ENCODE measurements at regions not wholly inside any gene's neighbourhood (a gene's known extent, or its start where the extent isn't known, plus 50 kb on each side); places are given as distances from the start of the nearest gene placed in this dataset.

- Histone ChIP-seq H3K4me1 (ENCODE audit: insufficient read depth, low read length) (no peaks in the 10 kb centered on the region), H2AFZ (ENCODE audit: low read length) (no peak overlapping the region), H3K4me3 (ENCODE audit: low read length) (no peak overlapping the region), H3F3A (ENCODE audit: low read length, unreplicated experiment) (no peaks in the 10 kb centered on the region), H3K9me2 (replicated peaks; ENCODE audit: low read length) (no peaks in the 10 kb centered on the region), H3K9ac (ENCODE audit: low read length) (no peak overlapping the region), H3K27ac (ENCODE audit: low read length) (no peak overlapping the region), H4K20me1 (ENCODE audit: low read length) (no peaks in the 10 kb centered on the region), H3K9me3 (ENCODE audit: low read length) (no peaks in the 10 kb centered on the region), H3K79me2 (ENCODE audit: low read length) (no peaks in the 10 kb centered on the region), H3K36me3 (ENCODE audit: low read depth, low read length) (no peaks in the 10 kb centered on the region), H3K27me3 (ENCODE audit: low read length) (no peaks in the 10 kb centered on the region), H3K4me2 (ENCODE audit: low read length) (no peak overlapping the region)
- intact Hi-C loops (cut with micrococcal nuclease), result no loop called here
- no TSS peak for BruUV-seq (replicated peaks)
- ATAC-seq, result no peak
- DNase-seq, result no peak
- ChIA-PET POLR2A (ENCODE audit: unreplicated experiment) (no interaction called here), CTCF (no interaction called here)
- TF ChIP-seq EZH2phosphoT487 (IDR thresholded peaks at IDR 0.05; ENCODE audit: borderline replicate concordance, low read length) (no peak), EZH2 (IDR thresholded peaks at IDR 0.05; ENCODE audit: low read length, unreplicated experiment) (no peak), CTCF (conservative IDR thresholded peaks at IDR 0.05; ENCODE audit: low read depth, low read length) (no peak)
These were observed 418.7 kb upstream of the DYNLRB2 start for GRCh38 chr16:80122115-80122514.

GRCh38 chr16:80121522-80121909 is 419.3 kb upstream of the DYNLRB2 start:
- H3K4me2 ChIP-seq (ENCODE audit: low read length), result no peak overlapping the region
- intact Hi-C loops (cut with micrococcal nuclease), result no loop called here
- CTCF ChIA-PET, result no interaction called here

More at GRCh38 chr16:80121522-80121909, 419.3 kb upstream of the DYNLRB2 start:
- H3F3A ChIP-seq (ENCODE audit: low read length, unreplicated experiment), result no peaks in the 10 kb centered on the region
- H4K20me1 ChIP-seq (ENCODE audit: low read length), result no peaks in the 10 kb centered on the region
- H3K4me1 ChIP-seq (ENCODE audit: insufficient read depth, low read length), result no peaks in the 10 kb centered on the region
- ATAC-seq (no peak), DNase-seq (no peak)
- no peaks in the 10 kb centered on the region for H3K9me2 ChIP-seq (replicated peaks; ENCODE audit: low read length)
- POLR2A ChIA-PET (ENCODE audit: unreplicated experiment), result no interaction called here
- H3K9me3 ChIP-seq (ENCODE audit: low read length), result no peaks in the 10 kb centered on the region
- H3K27me3 ChIP-seq (ENCODE audit: low read length), result no peaks in the 10 kb centered on the region
- no peak overlapping the region for H2AFZ ChIP-seq (ENCODE audit: low read length)
- H3K4me3 ChIP-seq (ENCODE audit: low read length), result no peak overlapping the region
- TF ChIP-seq EZH2 (IDR thresholded peaks at IDR 0.05; ENCODE audit: low read length, unreplicated experiment), result no peak
- no peak for TF ChIP-seq EZH2phosphoT487 (IDR thresholded peaks at IDR 0.05; ENCODE audit: borderline replicate concordance, low read length)
- TF ChIP-seq CTCF (conservative IDR thresholded peaks at IDR 0.05; ENCODE audit: low read depth, low read length), result no peak
- no peaks in the 10 kb centered on the region for H3K79me2 ChIP-seq (ENCODE audit: low read length)
- BruUV-seq (replicated peaks), result no TSS peak
- no peak overlapping the region for H3K9ac ChIP-seq (ENCODE audit: low read length)
- no peak overlapping the region for H3K27ac ChIP-seq (ENCODE audit: low read length)
- H3K36me3 ChIP-seq (ENCODE audit: low read depth, low read length), result no peaks in the 10 kb centered on the region

Measured in PC-3 (cell line).